Mucosa of descending colon (tissue), 3 donors: ENCODE measurements at regions not wholly inside any gene's neighbourhood (a gene's known extent, or its start where the extent isn't known, plus 50 kb on each side); places are given as distances from the start of the nearest gene placed in this dataset.

Experiments
- ATAC-seq: fragments of 200-7000 bp; cut with Tn5 transposase; one replicate; pipeline ENCODE4 v1.9.1; 2020; ENCODE audit warnings: mild to moderate bottlenecking, moderate library complexity
- DNase-seq, 3 donors: peaks; one replicate each; pipeline ENCODE4 v3.0.0-alpha.2; 2020
- H3K36me3 ChIP-seq: fragments of 200-600 bp; one replicate; pipeline ENCODE4 v1.8.0; 2021; ENCODE audit warnings: low read depth, mild to moderate bottlenecking
- H3K4me1 ChIP-seq: fragments of 200-600 bp; one replicate; pipeline ENCODE4 v1.8.0; 2021; ENCODE audit warnings: low read depth, mild to moderate bottlenecking
- H3K4me3 ChIP-seq: fragments of 200-600 bp; one replicate; pipeline ENCODE4 v1.8.0; 2021; ENCODE audit warnings: mild to moderate bottlenecking
- H3K9me3 ChIP-seq: fragments of 200-600 bp; one replicate; pipeline ENCODE4 v1.8.0; 2021; ENCODE audit warnings: mild to moderate bottlenecking
- intact Hi-C, 2 donors: fragments of 100-400 bp; cut with DNase I in 1 of 2; cut with micrococcal nuclease in 1 of 2; formaldehyde crosslinking; loops; one replicate each; pipeline versions ENCODE4 v1.11.0 to v1.11.1; 2022; cut with DNase I, micrococcal nuclease
- TF ChIP-seq, protein P1 (sequence below): fragments of 200-600 bp; IDR thresholded peaks from one replicate; pipeline ENCODE4 v1.8.0; 2022; ENCODE audit warnings: antibody characterized with exemption, mild to moderate bottlenecking
- donor health status: DM: no; HTN: no; CAD: no; lungs with moderate emphysema.
- donor health status: DM: no; HTN: no; CAD: no.
- donor health status: DM: no; HTN: yes; CAD: no.

DNA sequence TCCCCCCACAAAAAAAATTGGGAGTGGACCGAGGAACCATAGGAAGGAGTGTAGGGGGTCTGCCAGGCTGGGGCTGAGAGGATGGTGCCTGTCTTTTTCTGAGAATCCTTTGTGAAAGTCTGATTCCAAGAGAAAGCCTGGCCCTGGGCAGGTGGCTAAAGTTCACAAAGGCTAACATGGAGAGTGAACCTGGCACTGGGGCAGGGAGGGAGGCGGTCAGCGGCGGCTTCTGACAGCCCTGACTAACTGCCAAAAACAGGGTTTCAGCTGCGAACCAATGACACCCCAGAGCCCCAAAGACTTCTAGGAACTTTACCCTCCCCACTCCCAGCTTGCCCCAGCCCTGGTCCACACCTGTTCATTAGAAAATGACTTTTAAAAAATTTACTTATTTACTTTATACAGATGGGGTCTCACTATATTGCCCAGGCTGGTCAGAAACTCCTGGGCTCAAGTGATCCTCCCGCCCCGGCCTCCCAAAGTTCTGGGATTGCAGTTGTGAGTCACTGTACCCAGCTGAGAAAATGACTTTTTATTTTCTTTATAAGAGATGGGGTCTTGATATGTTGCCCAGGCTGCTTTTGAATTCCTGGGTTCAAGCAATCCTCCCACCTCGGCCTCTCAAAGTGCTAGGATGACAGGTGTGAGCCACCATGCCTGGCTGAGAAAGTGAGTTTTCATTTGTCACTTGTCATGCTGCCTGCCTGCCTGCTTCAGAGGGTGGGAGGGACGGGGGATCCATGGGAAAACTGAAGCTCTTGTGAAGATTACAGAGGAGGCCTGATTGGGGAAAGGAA is 61.0 kb upstream of the DUSP5 start:
- H3K9me3 ChIP-seq, result no peaks in the 10 kb centered on the region
- no peak for DNase-seq
- intact Hi-C loops, result no loop called here
- no peak overlapping the region for H3K4me3 ChIP-seq
- ATAC-seq, result no peak
- TF ChIP-seq, protein P1, sequence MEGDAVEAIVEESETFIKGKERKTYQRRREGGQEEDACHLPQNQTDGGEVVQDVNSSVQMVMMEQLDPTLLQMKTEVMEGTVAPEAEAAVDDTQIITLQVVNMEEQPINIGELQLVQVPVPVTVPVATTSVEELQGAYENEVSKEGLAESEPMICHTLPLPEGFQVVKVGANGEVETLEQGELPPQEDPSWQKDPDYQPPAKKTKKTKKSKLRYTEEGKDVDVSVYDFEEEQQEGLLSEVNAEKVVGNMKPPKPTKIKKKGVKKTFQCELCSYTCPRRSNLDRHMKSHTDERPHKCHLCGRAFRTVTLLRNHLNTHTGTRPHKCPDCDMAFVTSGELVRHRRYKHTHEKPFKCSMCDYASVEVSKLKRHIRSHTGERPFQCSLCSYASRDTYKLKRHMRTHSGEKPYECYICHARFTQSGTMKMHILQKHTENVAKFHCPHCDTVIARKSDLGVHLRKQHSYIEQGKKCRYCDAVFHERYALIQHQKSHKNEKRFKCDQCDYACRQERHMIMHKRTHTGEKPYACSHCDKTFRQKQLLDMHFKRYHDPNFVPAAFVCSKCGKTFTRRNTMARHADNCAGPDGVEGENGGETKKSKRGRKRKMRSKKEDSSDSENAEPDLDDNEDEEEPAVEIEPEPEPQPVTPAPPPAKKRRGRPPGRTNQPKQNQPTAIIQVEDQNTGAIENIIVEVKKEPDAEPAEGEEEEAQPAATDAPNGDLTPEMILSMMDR, result no peak
- no peaks in the 10 kb centered on the region for H3K4me1 ChIP-seq
- H3K36me3 ChIP-seq, result no peaks in the 10 kb centered on the region

DNA sequence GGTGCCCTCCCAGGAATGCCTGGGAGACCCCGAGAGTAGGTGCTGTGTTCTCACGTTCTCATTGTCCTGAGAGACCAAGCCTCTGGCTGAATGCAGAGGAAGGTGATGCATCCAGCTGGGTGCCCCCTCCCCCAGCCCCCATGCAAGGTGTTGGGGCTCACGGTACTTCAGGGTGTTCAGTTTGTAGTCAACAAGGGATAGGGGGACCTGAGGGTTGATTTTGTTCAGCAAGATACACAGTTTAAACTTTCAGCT is 60.4 kb upstream of the DUSP5 start:
- no peaks in the 10 kb centered on the region for H3K9me3 ChIP-seq
- ATAC-seq (no peak), DNase-seq (no peak)
- TF ChIP-seq, protein P1, result no peak
- H3K36me3 ChIP-seq, result no peaks in the 10 kb centered on the region
- no peaks in the 10 kb centered on the region for H3K4me1 ChIP-seq
- no peak overlapping the region for H3K4me3 ChIP-seq
- intact Hi-C loops, result no loop called here

DNA sequence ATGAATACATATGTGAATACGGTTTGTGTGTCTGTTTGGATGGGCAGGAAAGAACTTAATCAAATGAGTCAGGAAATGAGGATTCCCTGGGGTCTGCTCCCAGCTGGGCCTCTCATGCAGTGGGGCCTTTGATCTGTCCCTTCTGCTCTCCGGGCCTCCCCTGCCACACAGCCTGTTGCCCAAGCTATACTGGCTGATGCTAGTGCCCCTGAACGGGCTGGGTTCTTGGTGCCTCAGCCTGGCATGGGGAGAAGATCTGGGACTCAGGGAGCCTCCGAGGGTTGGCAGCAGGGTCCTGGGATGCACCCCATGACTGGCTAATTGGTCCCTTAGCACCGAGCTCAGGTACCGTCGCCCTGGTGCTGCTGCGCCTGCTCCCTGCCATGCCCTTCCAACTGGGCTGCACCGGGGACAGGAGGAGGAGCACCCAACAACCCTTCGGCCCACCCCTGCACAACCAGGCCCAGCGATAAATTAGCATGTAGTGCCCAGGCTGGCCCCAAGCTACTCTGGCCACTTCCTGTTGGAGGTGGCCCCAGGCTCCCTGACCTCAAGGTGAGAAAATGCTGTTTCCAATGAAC is 59.9 kb upstream of the DUSP5 start:
- DNase-seq, result no peak
- Histone ChIP-seq H3K9me3 (no peaks in the 10 kb centered on the region), H3K4me1 (no peaks in the 10 kb centered on the region), H3K36me3 (no peaks in the 10 kb centered on the region), H3K4me3 (no peak overlapping the region)
- intact Hi-C loops, result no loop called here
- ATAC-seq, result no peak
- TF ChIP-seq, protein P1, result no peak

DNA sequence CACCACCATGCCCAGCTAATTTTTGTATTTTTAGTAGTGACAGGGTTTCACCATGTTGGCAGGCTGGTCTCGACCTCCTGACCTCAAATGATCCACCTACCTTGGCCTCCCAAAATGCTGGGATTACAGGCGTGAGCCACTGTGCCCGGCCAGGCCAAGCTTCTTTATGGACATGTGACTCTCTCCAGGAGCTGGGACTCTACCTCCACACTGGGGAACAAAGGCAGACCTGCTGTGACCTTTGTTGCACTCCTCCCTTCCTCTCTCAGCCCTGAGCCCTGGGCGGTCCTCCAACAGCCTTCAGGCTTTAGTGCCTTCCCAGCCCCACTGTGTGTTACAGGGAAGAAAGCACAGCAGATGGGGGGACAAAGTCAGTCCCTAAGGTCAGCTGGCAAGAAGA is 55.0 kb upstream of the DUSP5 start:
- Histone ChIP-seq H3K9me3 (no peaks in the 10 kb centered on the region), H3K4me3 (no peak overlapping the region), H3K4me1 (no peaks in the 10 kb centered on the region), H3K36me3 (no peaks in the 10 kb centered on the region)
- ATAC-seq, result no peak
- TF ChIP-seq, protein P1, result no peak
- intact Hi-C loops, result no loop called here
- DNase-seq, result no peak

DNA sequence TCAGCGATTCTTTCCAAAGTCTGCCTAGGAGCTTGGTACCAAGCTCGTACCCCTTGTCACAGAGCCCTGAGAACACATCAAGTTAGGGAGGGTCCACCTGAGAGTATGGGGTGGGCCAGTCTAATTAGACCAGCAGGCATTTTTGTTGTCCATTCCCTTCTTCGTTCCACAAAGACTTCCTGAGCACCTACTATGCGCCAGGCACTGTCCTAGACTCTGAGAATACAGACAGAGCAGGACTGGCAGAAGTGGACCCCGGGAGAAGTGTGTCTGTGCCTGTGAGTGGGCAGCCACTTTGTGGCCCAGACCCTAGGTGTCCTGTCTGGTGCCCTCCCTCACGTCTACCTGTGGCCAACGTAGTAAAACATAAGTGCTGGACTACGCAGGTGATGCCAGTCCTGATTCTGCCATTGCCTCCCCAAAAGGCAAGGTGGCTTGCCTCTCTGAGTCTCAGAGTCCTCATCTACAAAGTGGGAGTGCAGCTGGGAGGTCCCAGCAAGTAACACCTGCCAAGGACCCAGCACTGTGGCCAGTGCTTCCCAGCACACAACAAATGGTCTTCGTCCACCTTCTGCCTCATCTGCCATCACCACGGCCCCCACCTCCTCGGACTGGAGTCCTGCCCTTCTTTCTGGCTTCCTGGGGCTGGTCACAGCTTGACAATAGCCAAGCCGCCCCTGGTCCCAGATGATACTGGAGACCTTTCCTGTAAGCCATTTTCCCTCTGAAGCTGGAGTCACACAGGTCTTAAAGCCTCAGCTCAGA is 54.3 kb upstream of the DUSP5 start:
- TF ChIP-seq, protein P1, result no peak
- no peaks in the 10 kb centered on the region for H3K36me3 ChIP-seq
- H3K4me3 ChIP-seq, result no peak overlapping the region
- intact Hi-C loops, result no loop called here
- no peaks in the 10 kb centered on the region for H3K9me3 ChIP-seq
- no peaks in the 10 kb centered on the region for H3K4me1 ChIP-seq
- ATAC-seq, result no peak
- no peak for DNase-seq
